ENCODE measurements at regions not wholly inside any gene's neighbourhood (a gene's known extent, or its start where the extent isn't known, plus 50 kb on each side); places are given as distances from the start of the nearest gene placed in this dataset.

DNA sequence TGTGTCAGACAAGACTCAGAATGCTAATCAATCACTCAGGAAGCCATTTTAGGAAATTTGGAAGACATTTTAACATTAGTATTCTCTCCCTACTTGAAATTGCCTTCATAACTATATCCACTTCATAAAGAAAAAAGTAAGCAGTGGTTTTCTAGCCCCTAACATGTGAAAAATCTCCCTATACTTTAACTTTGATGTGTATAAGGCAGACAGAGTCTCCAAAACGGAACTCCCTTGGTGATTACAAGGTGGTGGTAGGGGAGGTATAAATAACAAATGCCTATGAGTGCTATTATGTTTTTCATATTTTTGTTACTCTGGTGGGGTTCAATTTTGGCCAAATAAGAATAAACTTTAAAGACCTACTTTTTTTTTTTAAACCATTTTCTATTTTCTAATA, 300.3 kb downstream of the BTG1 start:
- H3K27ac ChIP-seq (ENCODE audit: low read depth in 1 of 2, low read length in 1 of 2): no peak overlapping the region
- H3K27me3 ChIP-seq (ENCODE audit: control insufficient read depth in 3 of 3, insufficient read depth in 3 of 3, low read length in 2 of 3): no peaks in the 10 kb centered on the region
- TF ChIP-seq, protein P1, sequence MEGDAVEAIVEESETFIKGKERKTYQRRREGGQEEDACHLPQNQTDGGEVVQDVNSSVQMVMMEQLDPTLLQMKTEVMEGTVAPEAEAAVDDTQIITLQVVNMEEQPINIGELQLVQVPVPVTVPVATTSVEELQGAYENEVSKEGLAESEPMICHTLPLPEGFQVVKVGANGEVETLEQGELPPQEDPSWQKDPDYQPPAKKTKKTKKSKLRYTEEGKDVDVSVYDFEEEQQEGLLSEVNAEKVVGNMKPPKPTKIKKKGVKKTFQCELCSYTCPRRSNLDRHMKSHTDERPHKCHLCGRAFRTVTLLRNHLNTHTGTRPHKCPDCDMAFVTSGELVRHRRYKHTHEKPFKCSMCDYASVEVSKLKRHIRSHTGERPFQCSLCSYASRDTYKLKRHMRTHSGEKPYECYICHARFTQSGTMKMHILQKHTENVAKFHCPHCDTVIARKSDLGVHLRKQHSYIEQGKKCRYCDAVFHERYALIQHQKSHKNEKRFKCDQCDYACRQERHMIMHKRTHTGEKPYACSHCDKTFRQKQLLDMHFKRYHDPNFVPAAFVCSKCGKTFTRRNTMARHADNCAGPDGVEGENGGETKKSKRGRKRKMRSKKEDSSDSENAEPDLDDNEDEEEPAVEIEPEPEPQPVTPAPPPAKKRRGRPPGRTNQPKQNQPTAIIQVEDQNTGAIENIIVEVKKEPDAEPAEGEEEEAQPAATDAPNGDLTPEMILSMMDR (IDR thresholded peaks at IDR 0.05; ENCODE audit: control extremely low read depth, extremely low read depth): no peak
- DNase-seq: no peak
- ATAC-seq (ENCODE audit: insufficient read depth, low FRiP score): no peak
- H3K9ac ChIP-seq (ENCODE audit: insufficient read depth in 1 of 2, low read length in 2 of 2): no peak overlapping the region
- no peaks in the 10 kb centered on the region for H3K36me3 ChIP-seq (ENCODE audit: control insufficient read depth in 4 of 4, insufficient read depth in 4 of 4, low read length in 4 of 4)
- H3K4me1 ChIP-seq (ENCODE audit: control insufficient read depth in 5 of 5, insufficient read depth in 5 of 5, low read length in 5 of 5): no peaks in the 10 kb centered on the region
- H3K4me3 ChIP-seq: no peak overlapping the region
- WGBS, 2 donors: 94 to 95% methylated on average over 1 of the region's 1 CpG
- peaks cover 0 to 4% (median 1%) of the 10 kb centered on the region in 4 donors for H3K9me3 ChIP-seq (ENCODE audit: control insufficient read depth in 4 of 4, insufficient read depth in 3 of 4, low read length in 3 of 4)

DNA sequence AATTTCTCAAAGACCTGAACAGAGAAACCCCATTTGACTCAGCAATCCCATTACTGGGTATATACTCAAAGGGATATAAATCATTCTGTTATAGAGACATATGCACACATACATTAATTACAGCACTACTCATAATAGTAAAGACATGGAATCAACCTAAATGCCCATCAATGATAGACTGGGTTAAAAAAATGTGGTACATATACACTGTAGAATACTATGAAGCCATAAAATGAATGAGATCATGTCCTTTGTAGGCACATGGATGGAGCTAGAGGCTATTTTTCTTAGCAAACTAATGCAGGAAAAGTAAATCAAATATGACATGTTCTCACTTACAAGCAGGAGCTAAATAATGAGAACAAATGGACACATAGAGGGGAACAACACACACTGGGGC, 303.8 kb downstream of the BTG1 start:
- H3K9me3 ChIP-seq (ENCODE audit: control insufficient read depth in 4 of 4, insufficient read depth in 3 of 4, low read length in 3 of 4): peaks cover 0 to 4% (median 1%) of the 10 kb centered on the region in 4 donors
- H3K4me3 ChIP-seq: no peak overlapping the region
- TF ChIP-seq, protein P1 (IDR thresholded peaks at IDR 0.05; ENCODE audit: control extremely low read depth, extremely low read depth): no peak
- ATAC-seq (ENCODE audit: insufficient read depth, low FRiP score) (no peak), DNase-seq (no peak)
- H3K4me1 ChIP-seq (ENCODE audit: control insufficient read depth in 5 of 5, insufficient read depth in 5 of 5, low read length in 5 of 5): no peaks in the 10 kb centered on the region
- H3K27me3 ChIP-seq (ENCODE audit: control insufficient read depth in 3 of 3, insufficient read depth in 3 of 3, low read length in 2 of 3): no peaks in the 10 kb centered on the region
- H3K36me3 ChIP-seq (ENCODE audit: control insufficient read depth in 4 of 4, insufficient read depth in 4 of 4, low read length in 4 of 4): no peaks in the 10 kb centered on the region
- H3K27ac ChIP-seq (ENCODE audit: low read depth in 1 of 2, low read length in 1 of 2): no peak overlapping the region
- H3K9ac ChIP-seq (ENCODE audit: insufficient read depth in 1 of 2, low read length in 2 of 2): no peak overlapping the region

DNA sequence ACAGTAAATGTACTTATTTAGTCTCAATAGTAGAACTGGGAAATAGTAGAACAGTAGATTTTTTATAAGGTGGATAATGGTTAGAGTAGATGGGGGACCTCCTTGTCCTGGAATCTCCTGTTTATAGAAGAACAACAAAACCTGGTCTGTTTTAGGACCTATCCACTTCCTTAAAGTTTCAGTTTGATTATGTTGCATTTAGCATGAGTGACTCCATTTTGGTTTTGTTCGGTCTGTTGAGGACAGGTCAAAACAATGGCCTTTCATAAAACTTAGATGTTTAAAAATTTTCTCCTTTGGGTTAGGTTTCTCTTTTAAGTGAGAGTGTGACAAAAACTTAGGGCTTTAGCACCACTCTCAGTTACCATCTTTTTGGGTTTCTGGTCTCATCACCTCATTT, 308.9 kb downstream of the BTG1 start:
- 94% methylated on average over 1 of the region's 1 CpG for WGBS, 2 donors
- DNase-seq (no peak), ATAC-seq (ENCODE audit: insufficient read depth, low FRiP score) (no peak)
- Histone ChIP-seq H3K4me1 (ENCODE audit: control insufficient read depth in 5 of 5, insufficient read depth in 5 of 5, low read length in 5 of 5) (no peaks in the 10 kb centered on the region), H3K9ac (ENCODE audit: insufficient read depth in 1 of 2, low read length in 2 of 2) (no peak overlapping the region), H3K27me3 (ENCODE audit: control insufficient read depth in 3 of 3, insufficient read depth in 3 of 3, low read length in 2 of 3) (no peaks in the 10 kb centered on the region), H3K4me3 (no peak overlapping the region), H3K27ac (ENCODE audit: low read depth in 1 of 2, low read length in 1 of 2) (no peak overlapping the region), H3K9me3 (ENCODE audit: control insufficient read depth in 4 of 4, insufficient read depth in 3 of 4, low read length in 3 of 4) (peaks cover 0 to 2% (median 0%) of the 10 kb centered on the region in 4 donors), H3K36me3 (ENCODE audit: control insufficient read depth in 4 of 4, insufficient read depth in 4 of 4, low read length in 4 of 4) (no peaks in the 10 kb centered on the region)
- TF ChIP-seq, protein P1 (IDR thresholded peaks at IDR 0.05; ENCODE audit: control extremely low read depth, extremely low read depth): no peak

DNA sequence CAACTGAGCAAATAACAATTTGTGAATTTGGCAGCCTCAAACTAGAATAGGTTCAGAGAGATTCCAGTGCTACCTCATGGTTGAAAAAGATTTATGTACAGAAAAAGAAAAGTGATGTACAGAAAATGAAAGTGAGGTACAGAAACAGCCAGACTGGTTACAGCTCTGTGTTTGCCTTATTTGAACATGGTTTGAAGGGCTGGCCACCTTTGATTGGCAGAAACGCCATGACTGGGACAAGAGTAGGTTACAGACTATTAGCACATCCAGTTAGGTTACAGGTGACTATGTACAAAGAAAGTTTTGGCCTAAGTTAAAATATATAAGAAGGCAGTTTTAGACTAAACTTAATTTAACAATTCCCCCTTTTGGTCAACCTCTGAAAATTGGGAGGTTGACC, 309.4 kb downstream of the BTG1 start:
- H3K4me1 ChIP-seq (ENCODE audit: control insufficient read depth in 5 of 5, insufficient read depth in 5 of 5, low read length in 5 of 5): no peaks in the 10 kb centered on the region
- TF ChIP-seq, protein P1 (IDR thresholded peaks at IDR 0.05; ENCODE audit: control extremely low read depth, extremely low read depth): no peak
- ATAC-seq (ENCODE audit: insufficient read depth, low FRiP score): no peak
- H3K36me3 ChIP-seq (ENCODE audit: control insufficient read depth in 4 of 4, insufficient read depth in 4 of 4, low read length in 4 of 4): no peaks in the 10 kb centered on the region
- H3K9ac ChIP-seq (ENCODE audit: insufficient read depth in 1 of 2, low read length in 2 of 2): no peak overlapping the region
- no peak for DNase-seq
- no peak overlapping the region for H3K27ac ChIP-seq (ENCODE audit: low read depth in 1 of 2, low read length in 1 of 2)
- H3K9me3 ChIP-seq (ENCODE audit: control insufficient read depth in 4 of 4, insufficient read depth in 3 of 4, low read length in 3 of 4): peaks cover 0 to 2% (median 0%) of the 10 kb centered on the region in 4 donors
- H3K27me3 ChIP-seq (ENCODE audit: control insufficient read depth in 3 of 3, insufficient read depth in 3 of 3, low read length in 2 of 3): no peaks in the 10 kb centered on the region
- H3K4me3 ChIP-seq: no peak overlapping the region
- WGBS, 2 donors: 86 to 96% methylated on average over 1 of the region's 1 CpG
